Right lobe of liver (tissue), 4 donors: ENCODE measurements at regions not wholly inside any gene's neighbourhood (a gene's known extent, or its start where the extent isn't known, plus 50 kb on each side); places are given as distances from the start of the nearest gene placed in this dataset.

Experiments used
- POLR2A ChIP-seq: fragments of 450-650 bp; IDR thresholded peaks from one replicate; pipeline ENCODE4 v1.6.1; 2017; ENCODE audit warnings: antibody characterized with exemption, mild to moderate bottlenecking
- TF ChIP-seq, protein P1 (sequence below), 4 donors: fragments of 200-600 bp in 3 of 4; fragments of 450-650 bp in 1 of 4; IDR thresholded peaks; one replicate each; pipeline versions ENCODE4 v1.5.1 to v1.8.0; 2016 to 2022; ENCODE audit warnings: antibody characterized with exemption in 4 of 4, mild to moderate bottlenecking in 2 of 4
- donor health status: DM: no; HTN: no; CAD: no.
- donor health status: DM: no; HTN: no; CAD: no.
- donor health status: DM: no; HTN: yes; CAD: no.

DNA sequence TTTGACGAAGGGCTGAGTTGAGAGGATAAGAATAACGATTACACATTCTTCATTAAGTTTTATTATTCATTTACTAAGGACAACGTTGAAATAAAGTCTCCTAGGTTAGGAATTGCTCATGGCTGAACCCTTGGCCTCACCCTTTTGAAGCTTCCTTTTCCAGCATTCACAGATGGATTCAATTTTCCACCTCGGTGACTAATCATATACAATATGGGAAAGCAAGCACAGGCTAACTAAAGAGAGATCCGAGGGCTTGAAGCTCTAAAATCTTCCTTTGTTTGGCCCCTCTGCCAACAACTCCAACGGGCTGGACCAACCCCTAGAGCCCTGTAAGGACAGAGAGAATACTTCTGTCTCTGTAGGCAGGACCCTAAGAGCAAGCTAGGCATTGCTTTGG is 159.5 kb downstream of the SOD2 start:
- TF ChIP-seq, protein P1, sequence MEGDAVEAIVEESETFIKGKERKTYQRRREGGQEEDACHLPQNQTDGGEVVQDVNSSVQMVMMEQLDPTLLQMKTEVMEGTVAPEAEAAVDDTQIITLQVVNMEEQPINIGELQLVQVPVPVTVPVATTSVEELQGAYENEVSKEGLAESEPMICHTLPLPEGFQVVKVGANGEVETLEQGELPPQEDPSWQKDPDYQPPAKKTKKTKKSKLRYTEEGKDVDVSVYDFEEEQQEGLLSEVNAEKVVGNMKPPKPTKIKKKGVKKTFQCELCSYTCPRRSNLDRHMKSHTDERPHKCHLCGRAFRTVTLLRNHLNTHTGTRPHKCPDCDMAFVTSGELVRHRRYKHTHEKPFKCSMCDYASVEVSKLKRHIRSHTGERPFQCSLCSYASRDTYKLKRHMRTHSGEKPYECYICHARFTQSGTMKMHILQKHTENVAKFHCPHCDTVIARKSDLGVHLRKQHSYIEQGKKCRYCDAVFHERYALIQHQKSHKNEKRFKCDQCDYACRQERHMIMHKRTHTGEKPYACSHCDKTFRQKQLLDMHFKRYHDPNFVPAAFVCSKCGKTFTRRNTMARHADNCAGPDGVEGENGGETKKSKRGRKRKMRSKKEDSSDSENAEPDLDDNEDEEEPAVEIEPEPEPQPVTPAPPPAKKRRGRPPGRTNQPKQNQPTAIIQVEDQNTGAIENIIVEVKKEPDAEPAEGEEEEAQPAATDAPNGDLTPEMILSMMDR (IDR thresholded peaks at IDR 0.05): no peak
- no peak for TF ChIP-seq POLR2A
